ENCODE measurements at regions not wholly inside any gene's neighbourhood (a gene's known extent, or its start where the extent isn't known, plus 50 kb on each side); places are given as distances from the start of the nearest gene placed in this dataset.

GRCh38 chr2:2503864-2504418 lies 172.9 kb upstream of the MYT1L start:
- TF ChIP-seq EZH2 (IDR thresholded peaks at IDR 0.05; ENCODE audit: borderline replicate concordance), result no peak
- TF ChIP-seq, protein P1, sequence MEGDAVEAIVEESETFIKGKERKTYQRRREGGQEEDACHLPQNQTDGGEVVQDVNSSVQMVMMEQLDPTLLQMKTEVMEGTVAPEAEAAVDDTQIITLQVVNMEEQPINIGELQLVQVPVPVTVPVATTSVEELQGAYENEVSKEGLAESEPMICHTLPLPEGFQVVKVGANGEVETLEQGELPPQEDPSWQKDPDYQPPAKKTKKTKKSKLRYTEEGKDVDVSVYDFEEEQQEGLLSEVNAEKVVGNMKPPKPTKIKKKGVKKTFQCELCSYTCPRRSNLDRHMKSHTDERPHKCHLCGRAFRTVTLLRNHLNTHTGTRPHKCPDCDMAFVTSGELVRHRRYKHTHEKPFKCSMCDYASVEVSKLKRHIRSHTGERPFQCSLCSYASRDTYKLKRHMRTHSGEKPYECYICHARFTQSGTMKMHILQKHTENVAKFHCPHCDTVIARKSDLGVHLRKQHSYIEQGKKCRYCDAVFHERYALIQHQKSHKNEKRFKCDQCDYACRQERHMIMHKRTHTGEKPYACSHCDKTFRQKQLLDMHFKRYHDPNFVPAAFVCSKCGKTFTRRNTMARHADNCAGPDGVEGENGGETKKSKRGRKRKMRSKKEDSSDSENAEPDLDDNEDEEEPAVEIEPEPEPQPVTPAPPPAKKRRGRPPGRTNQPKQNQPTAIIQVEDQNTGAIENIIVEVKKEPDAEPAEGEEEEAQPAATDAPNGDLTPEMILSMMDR (IDR thresholded peaks at IDR 0.05; ENCODE audit: poor library complexity), result no peak
